ENCODE measurements at regions not wholly inside any gene's neighbourhood (a gene's known extent, or its start where the extent isn't known, plus 50 kb on each side); places are given as distances from the start of the nearest gene placed in this dataset.

- no peaks in the 10 kb centered on the region for H3K36me3 ChIP-seq (replicated peaks)
- in situ Hi-C loops (cut with MboI; ENCODE audit: low sequenced_read_pairs), result no loop called here
- H3K4me3 ChIP-seq, result no peak overlapping the region
- no peak for DNase-seq (ENCODE audit: low spot score in 2 of 2)
- H3K9me3 ChIP-seq, result no peaks in the 10 kb centered on the region
- no peaks in the 10 kb centered on the region for H3K4me1 ChIP-seq
- no peaks in the 10 kb centered on the region for H3K27me3 ChIP-seq (ENCODE audit: low read depth)
These were observed 128.2 kb upstream of the CXCR4 start for GRCh38 chr2:136246086-136246669.

DNA sequence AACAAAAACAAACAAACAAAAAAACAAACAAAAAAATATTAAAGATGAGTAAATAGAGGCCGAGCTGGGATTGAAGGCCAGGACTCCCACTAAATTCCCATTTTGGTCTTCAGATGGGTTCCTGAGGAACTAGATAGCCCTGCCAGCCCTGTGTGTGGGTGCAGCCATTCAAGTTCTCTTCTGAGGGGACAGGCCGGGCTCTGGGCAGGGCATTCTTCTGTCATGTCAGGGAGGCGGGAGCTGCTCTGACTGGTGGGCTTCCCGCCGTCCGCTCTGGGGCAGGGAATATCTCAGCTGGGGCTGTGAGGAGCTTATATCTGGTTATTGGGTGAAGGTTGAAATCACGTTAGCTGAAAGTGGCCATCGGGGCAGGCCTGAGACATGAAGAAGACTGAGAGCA lies 127.3 kb upstream of the CXCR4 start:
- Histone ChIP-seq H3K36me3 (replicated peaks) (no peaks in the 10 kb centered on the region), H3K9me3 (no peaks in the 10 kb centered on the region), H3K4me3 (no peak overlapping the region), H3K27me3 (ENCODE audit: low read depth) (no peaks in the 10 kb centered on the region), H3K4me1 (no peaks in the 10 kb centered on the region)
- DNase-seq (ENCODE audit: low spot score in 2 of 2), result no peak
- in situ Hi-C loops (cut with MboI; ENCODE audit: low sequenced_read_pairs), result no loop called here

DNA sequence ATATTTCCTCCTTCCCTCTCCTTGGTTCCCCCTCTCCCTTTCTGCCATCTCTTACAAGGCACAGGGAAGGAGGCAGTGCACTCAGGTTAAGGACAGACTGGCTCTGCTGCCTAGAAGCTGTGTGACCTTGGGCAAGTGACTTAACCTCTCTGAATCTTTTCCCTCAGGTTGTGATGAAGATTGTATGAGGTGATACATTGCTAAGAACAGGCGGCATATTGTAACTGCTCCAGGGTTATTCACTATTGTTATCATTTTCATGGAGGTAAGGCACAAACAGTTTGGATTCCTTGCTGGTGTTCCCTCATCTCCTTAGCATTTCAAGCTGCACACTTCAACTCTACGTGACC lies 126.6 kb upstream of the CXCR4 start:
- Histone ChIP-seq H3K36me3 (replicated peaks) (no peaks in the 10 kb centered on the region), H3K27me3 (ENCODE audit: low read depth) (no peaks in the 10 kb centered on the region), H3K9me3 (no peaks in the 10 kb centered on the region), H3K4me3 (no peak overlapping the region), H3K4me1 (no peaks in the 10 kb centered on the region)
- in situ Hi-C loops (cut with MboI; ENCODE audit: low sequenced_read_pairs), result no loop called here
- DNase-seq (ENCODE audit: low spot score in 2 of 2), result no peak

GRCh38 chr2:136243638-136244535 lies 125.9 kb upstream of the CXCR4 start:
- in situ Hi-C loops (cut with MboI; ENCODE audit: low sequenced_read_pairs), result no loop called here
- H3K4me3 ChIP-seq, result no peak overlapping the region

DNA sequence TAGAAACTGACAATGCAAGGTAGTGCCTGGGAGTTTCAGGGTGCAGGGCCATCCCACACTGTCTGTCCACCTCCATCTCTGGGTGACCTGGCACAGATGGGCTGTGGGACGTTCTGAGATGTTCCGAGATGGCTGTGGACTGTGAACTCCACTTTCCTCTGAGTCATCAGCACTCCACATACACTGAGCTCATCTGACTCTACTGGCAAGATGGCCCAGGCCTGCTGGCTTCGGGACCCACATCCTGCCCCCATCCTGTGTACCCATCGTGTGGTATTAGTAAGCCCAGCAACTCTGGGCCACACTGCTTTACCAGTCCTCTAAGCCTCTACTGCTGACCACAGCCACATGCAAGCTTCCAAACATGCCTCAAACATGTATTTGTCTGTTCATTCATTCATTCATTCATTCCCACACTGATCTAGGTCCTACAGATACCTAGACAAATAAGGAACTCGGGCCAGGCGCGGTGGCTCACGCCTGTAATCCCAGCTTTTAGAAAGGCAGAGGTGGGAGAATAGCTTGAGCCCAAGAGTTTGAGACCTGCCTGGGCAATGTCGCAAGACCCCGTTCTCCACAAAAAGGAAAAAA lies 124.8 kb upstream of the CXCR4 start:
- no peak overlapping the region for H3K4me3 ChIP-seq
- no peaks in the 10 kb centered on the region for H3K36me3 ChIP-seq (replicated peaks)
- H3K4me1 ChIP-seq, result no peaks in the 10 kb centered on the region
- no peaks in the 10 kb centered on the region for H3K27me3 ChIP-seq (ENCODE audit: low read depth)
- no peaks in the 10 kb centered on the region for H3K9me3 ChIP-seq
- DNase-seq (ENCODE audit: low spot score in 2 of 2), result no peak
- in situ Hi-C loops (cut with MboI; ENCODE audit: low sequenced_read_pairs), result no loop called here

More at GRCh38 chr2:136243638-136244535, 125.9 kb upstream of the CXCR4 start:
- DNase-seq (ENCODE audit: low spot score in 2 of 2), result no peak
- no peaks in the 10 kb centered on the region for H3K27me3 ChIP-seq (ENCODE audit: low read depth)
- H3K36me3 ChIP-seq (replicated peaks), result no peaks in the 10 kb centered on the region
- H3K9me3 ChIP-seq, result no peaks in the 10 kb centered on the region
- no peaks in the 10 kb centered on the region for H3K4me1 ChIP-seq

GRCh38 chr2:136242100-136242499 lies 124.2 kb upstream of the CXCR4 start:
- no peaks in the 10 kb centered on the region for H3K4me1 ChIP-seq
- no peaks in the 10 kb centered on the region for H3K36me3 ChIP-seq (replicated peaks)
- no peak overlapping the region for H3K4me3 ChIP-seq
- in situ Hi-C loops (cut with MboI; ENCODE audit: low sequenced_read_pairs), result no loop called here
- DNase-seq (ENCODE audit: low spot score in 2 of 2), result no peak
- no peaks in the 10 kb centered on the region for H3K9me3 ChIP-seq
- H3K27me3 ChIP-seq (ENCODE audit: low read depth), result no peaks in the 10 kb centered on the region

DNA sequence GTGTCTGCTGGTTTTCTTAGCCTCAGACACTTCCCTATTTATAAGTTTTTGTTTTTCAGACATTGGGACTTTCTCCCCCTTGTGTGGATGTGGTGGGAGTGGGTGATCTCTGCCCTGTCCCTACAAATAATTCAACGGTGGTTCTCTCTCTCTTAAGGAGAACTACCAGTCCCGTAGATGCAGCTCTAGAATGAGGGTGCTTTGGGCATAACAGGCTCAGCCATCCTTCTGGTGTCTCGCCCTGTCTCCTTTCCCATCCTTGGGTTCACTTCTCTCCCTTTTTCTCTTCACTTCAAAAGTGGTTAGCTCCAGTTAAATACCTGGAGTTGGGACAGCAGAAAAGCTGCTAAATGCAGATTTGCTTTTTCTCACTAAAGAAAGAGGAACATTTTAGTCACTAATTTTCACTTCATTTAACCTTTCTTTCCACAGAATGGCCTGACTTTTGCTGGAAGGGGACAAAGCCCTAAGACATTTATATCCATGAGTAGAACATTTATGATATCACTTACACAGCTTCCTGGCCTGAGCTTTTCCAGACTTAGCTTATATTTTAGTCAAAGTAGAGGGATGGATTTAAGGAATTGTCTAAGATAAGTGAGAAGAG lies 121.2 kb upstream of the CXCR4 start:
- no peak for DNase-seq (ENCODE audit: low spot score in 2 of 2)
- no peaks in the 10 kb centered on the region for H3K36me3 ChIP-seq (replicated peaks)
- H3K9me3 ChIP-seq, result no peaks in the 10 kb centered on the region
- in situ Hi-C loops (cut with MboI; ENCODE audit: low sequenced_read_pairs), result no loop called here
- H3K4me3 ChIP-seq, result no peak overlapping the region
- H3K27me3 ChIP-seq (ENCODE audit: low read depth), result no peaks in the 10 kb centered on the region
- no peaks in the 10 kb centered on the region for H3K4me1 ChIP-seq

DNA sequence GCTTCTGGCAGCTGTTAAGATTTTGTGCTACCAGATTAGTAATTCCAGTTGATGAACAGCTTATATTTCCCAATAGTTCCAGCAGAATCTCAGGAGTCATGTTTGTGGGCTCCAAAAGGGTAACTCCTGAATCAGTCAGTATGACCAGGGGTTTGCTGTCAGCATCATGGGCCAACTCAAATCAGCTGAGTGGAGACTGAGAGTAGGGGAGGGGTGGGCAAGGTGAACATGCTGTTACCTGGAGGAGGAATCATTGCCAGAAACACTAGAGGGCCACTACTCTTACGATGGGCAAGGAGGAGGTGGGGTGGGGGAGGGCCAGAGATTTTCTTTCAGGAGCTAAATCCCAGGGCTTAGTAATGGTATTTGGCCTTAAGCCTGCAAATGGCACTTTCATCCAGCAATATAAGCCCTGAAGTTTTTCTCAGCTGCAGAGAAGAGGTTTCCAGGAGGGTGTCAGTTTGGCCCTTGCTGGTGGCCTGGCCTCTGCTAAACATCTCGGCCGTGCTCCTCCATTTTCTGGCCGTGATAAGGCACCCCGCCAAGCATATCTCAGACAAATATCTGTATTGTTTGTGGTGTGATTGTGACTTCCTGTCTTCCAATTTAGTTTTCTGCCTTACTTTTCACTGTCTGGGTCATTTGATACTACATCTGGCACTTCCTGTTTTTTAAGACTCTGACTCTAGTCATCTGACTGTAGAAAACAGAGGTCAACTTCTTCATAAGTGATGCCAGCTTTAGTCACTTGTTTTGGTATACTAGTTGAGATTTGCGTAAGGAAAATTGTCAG lies 120.5 kb upstream of the CXCR4 start:
- H3K36me3 ChIP-seq (replicated peaks), result no peaks in the 10 kb centered on the region
- DNase-seq (ENCODE audit: low spot score in 2 of 2), result no peak
- H3K4me3 ChIP-seq, result no peak overlapping the region
- no peaks in the 10 kb centered on the region for H3K4me1 ChIP-seq
- in situ Hi-C loops (cut with MboI; ENCODE audit: low sequenced_read_pairs), result no loop called here
- H3K27me3 ChIP-seq (ENCODE audit: low read depth), result no peaks in the 10 kb centered on the region
- no peaks in the 10 kb centered on the region for H3K9me3 ChIP-seq

GRCh38 chr2:136236019-136236418 lies 118.1 kb upstream of the CXCR4 start:
- H3K4me1 ChIP-seq, result no peaks in the 10 kb centered on the region
- no peak for DNase-seq (ENCODE audit: low spot score in 2 of 2)

DNA sequence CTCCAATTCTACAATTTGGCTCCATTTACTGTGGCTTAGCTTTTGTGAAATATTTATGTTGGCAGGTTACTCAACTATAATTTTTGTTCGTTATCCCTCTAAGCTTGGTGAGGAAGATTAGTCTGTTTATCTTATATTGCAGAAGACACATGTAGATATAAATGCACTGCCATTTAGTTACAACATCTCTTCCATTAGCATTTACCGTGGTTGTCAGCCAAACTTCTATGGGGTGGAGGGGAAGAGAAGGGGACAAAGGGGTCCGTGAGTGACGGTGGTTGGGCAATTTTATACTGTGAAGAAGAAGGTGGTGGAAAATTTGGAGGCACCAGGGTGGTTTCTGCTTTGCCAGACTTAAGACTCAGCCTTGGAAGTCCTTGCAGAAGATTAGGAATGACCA lies 117.6 kb upstream of the CXCR4 start:
- peaks cover 18% of the 10 kb centered on the region for H3K27me3 ChIP-seq (ENCODE audit: low read depth)
- no peak for DNase-seq (ENCODE audit: low spot score in 2 of 2)
- H3K36me3 ChIP-seq (replicated peaks), result no peaks in the 10 kb centered on the region
- H3K4me3 ChIP-seq, result no peak overlapping the region
- H3K9me3 ChIP-seq, result no peaks in the 10 kb centered on the region
- in situ Hi-C loops (cut with MboI; ENCODE audit: low sequenced_read_pairs), result no loop called here
- H3K4me1 ChIP-seq, result no peaks in the 10 kb centered on the region

More at GRCh38 chr2:136236019-136236418, 118.1 kb upstream of the CXCR4 start:
- Histone ChIP-seq H3K27me3 (ENCODE audit: low read depth) (peaks cover 14% of the 10 kb centered on the region), H3K4me3 (no peak overlapping the region), H3K36me3 (replicated peaks) (no peaks in the 10 kb centered on the region), H3K9me3 (no peaks in the 10 kb centered on the region)
- in situ Hi-C loops (cut with MboI; ENCODE audit: low sequenced_read_pairs), result no loop called here

- in situ Hi-C loops (cut with MboI; ENCODE audit: low sequenced_read_pairs), result no loop called here
- no peak for DNase-seq (ENCODE audit: low spot score in 2 of 2)
- Histone ChIP-seq H3K9me3 (no peaks in the 10 kb centered on the region), H3K27me3 (ENCODE audit: low read depth) (peaks cover 27% of the 10 kb centered on the region), H3K4me1 (no peaks in the 10 kb centered on the region), H3K4me3 (no peak overlapping the region), H3K36me3 (replicated peaks) (no peaks in the 10 kb centered on the region)
These were observed 116.3 kb upstream of the CXCR4 start for GRCh38 chr2:136234261-136234660.

- Histone ChIP-seq H3K4me3 (no peak overlapping the region), H3K27me3 (ENCODE audit: low read depth) (peaks cover 31% of the 10 kb centered on the region), H3K4me1 (no peaks in the 10 kb centered on the region), H3K36me3 (replicated peaks) (no peaks in the 10 kb centered on the region), H3K9me3 (no peaks in the 10 kb centered on the region)
- in situ Hi-C loops (cut with MboI; ENCODE audit: low sequenced_read_pairs), result no loop called here
- no peak for DNase-seq (ENCODE audit: low spot score in 2 of 2)
These were observed 115.3 kb upstream of the CXCR4 start for GRCh38 chr2:136233298-136233697.

GRCh38 chr2:136232456-136233172 lies 114.7 kb upstream of the CXCR4 start:
- no peak for DNase-seq (ENCODE audit: low spot score in 2 of 2)
- H3K9me3 ChIP-seq, result no peaks in the 10 kb centered on the region
- H3K36me3 ChIP-seq (replicated peaks), result no peaks in the 10 kb centered on the region
- in situ Hi-C loops (cut with MboI; ENCODE audit: low sequenced_read_pairs), result no loop called here
- no peak overlapping the region for H3K4me3 ChIP-seq
- H3K27me3 ChIP-seq (ENCODE audit: low read depth), result peaks cover 31% of the 10 kb centered on the region
- no peaks in the 10 kb centered on the region for H3K4me1 ChIP-seq
